Ishikawa (cell line): ENCODE measurements at regions not wholly inside any gene's neighbourhood (a gene's known extent, or its start where the extent isn't known, plus 50 kb on each side); places are given as distances from the start of the nearest gene placed in this dataset.

Source experiments
- CEBPB ChIP-seq: IDR thresholded peaks from 2 replicates; pipeline ENCODE4 v1.6.1; 2012
- CREB1 ChIP-seq: IDR thresholded peaks from 2 replicates; pipeline ENCODE4 v1.6.1; 2012; ENCODE audit warnings: low read depth
- EGR1 ChIP-seq: IDR thresholded peaks from 2 replicates; pipeline ENCODE4 v1.6.1; 2012
- EP300 ChIP-seq: IDR thresholded peaks from 2 replicates; pipeline ENCODE4 v1.6.1; 2012; ENCODE audit warnings: borderline replicate concordance
- NFIC ChIP-seq: IDR thresholded peaks from 2 replicates; pipeline ENCODE4 v1.6.1; 2012
- RAD21 ChIP-seq: IDR thresholded peaks from 2 replicates; pipeline ENCODE4 v1.6.1; 2012; ENCODE audit warnings: low read depth
- TAF1 ChIP-seq: IDR thresholded peaks from 2 replicates; pipeline ENCODE4 v1.6.1; 2012; ENCODE audit warnings: low read depth, mild to moderate bottlenecking
- TCF12 ChIP-seq: IDR thresholded peaks from 2 replicates; pipeline ENCODE4 v1.6.1; 2012; ENCODE audit warnings: low read depth
- TEAD4 ChIP-seq: IDR thresholded peaks from 2 replicates; pipeline ENCODE4 v1.6.1; 2012
- YY1 ChIP-seq: IDR thresholded peaks from 2 replicates; pipeline ENCODE4 v1.6.1; 2012; ENCODE audit warnings: low read depth
- ZBTB7A ChIP-seq: IDR thresholded peaks from 2 replicates; pipeline ENCODE4 v1.6.1; 2012; ENCODE audit warnings: low read depth
- TF ChIP-seq, protein P1 (sequence below): IDR thresholded peaks from 2 replicates; pipeline ENCODE4 v1.6.1; 2012
- TF ChIP-seq, protein P2 (sequence below): IDR thresholded peaks from 2 replicates; pipeline ENCODE4 v1.6.1; 2012; ENCODE audit warnings: low read depth, mild to moderate bottlenecking
- TF ChIP-seq, protein P3 (sequence below): IDR thresholded peaks from 2 replicates; pipeline ENCODE4 v1.6.1; 2012

DNA sequence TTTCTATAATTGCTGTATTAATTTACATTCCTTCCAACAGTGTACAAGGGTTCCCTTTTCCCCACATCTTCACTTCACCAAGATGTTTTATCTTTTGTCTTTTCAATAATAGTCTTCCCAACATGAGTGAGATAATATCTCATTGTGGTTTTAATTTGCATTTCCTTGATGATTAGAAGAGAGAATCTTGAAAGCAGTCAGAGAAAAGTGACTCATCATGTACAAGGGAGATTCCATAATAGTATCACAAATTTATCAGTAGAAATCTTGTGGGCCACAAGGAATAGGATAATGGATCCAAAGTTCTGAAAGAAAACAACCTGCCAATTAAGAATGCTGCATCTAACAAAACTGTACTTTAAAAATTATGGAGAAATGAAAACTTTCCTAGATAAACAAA, 189.3 kb downstream of the NECTIN3 start:
- no peak for TF ChIP-seq ZBTB7A
- no peak for TF ChIP-seq EP300
- TF ChIP-seq, protein P1, sequence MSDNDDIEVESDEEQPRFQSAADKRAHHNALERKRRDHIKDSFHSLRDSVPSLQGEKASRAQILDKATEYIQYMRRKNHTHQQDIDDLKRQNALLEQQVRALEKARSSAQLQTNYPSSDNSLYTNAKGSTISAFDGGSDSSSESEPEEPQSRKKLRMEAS: no peak
- TF ChIP-seq TAF1: no peak
- TF ChIP-seq, protein P2, sequence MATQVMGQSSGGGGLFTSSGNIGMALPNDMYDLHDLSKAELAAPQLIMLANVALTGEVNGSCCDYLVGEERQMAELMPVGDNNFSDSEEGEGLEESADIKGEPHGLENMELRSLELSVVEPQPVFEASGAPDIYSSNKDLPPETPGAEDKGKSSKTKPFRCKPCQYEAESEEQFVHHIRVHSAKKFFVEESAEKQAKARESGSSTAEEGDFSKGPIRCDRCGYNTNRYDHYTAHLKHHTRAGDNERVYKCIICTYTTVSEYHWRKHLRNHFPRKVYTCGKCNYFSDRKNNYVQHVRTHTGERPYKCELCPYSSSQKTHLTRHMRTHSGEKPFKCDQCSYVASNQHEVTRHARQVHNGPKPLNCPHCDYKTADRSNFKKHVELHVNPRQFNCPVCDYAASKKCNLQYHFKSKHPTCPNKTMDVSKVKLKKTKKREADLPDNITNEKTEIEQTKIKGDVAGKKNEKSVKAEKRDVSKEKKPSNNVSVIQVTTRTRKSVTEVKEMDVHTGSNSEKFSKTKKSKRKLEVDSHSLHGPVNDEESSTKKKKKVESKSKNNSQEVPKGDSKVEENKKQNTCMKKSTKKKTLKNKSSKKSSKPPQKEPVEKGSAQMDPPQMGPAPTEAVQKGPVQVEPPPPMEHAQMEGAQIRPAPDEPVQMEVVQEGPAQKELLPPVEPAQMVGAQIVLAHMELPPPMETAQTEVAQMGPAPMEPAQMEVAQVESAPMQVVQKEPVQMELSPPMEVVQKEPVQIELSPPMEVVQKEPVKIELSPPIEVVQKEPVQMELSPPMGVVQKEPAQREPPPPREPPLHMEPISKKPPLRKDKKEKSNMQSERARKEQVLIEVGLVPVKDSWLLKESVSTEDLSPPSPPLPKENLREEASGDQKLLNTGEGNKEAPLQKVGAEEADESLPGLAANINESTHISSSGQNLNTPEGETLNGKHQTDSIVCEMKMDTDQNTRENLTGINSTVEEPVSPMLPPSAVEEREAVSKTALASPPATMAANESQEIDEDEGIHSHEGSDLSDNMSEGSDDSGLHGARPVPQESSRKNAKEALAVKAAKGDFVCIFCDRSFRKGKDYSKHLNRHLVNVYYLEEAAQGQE: no peak
- no peak for TF ChIP-seq CREB1
- TF ChIP-seq TEAD4: no peak
- TF ChIP-seq, protein P3, sequence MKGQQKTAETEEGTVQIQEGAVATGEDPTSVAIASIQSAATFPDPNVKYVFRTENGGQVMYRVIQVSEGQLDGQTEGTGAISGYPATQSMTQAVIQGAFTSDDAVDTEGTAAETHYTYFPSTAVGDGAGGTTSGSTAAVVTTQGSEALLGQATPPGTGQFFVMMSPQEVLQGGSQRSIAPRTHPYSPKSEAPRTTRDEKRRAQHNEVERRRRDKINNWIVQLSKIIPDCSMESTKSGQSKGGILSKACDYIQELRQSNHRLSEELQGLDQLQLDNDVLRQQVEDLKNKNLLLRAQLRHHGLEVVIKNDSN: no peak
- TF ChIP-seq EGR1: no peak
- no peak for TF ChIP-seq CEBPB
- no peak for TF ChIP-seq RAD21
- TF ChIP-seq YY1: no peak
- TF ChIP-seq TCF12: no peak
- TF ChIP-seq NFIC: no peak
